Stimulated activated CD8-positive, alpha-beta memory T cell treated with anti-CD3 and anti-CD28 coated beads, Interleukin-15, amount 100 ng/mL, for 48 hours (primary cell): ENCODE measurements at regions not wholly inside any gene's neighbourhood (a gene's known extent, or its start where the extent isn't known, plus 50 kb on each side); places are given as distances from the start of the nearest gene placed in this dataset.
A peak's percentile ranks its signal among the peaks of the same experiment; 100 is the strongest.
"Not testable (repeated sequence)": the region's sequence is repeated elsewhere in the genome, so short reads cannot be mapped to it uniquely, and the experiment has no call there.

Experiments used
- DNase-seq, 2 donors: peaks; one replicate each; pipeline ENCODE4 v3.0.0-alpha.2; 2020; ENCODE audit warnings: low read depth in 2 of 2

DNA sequence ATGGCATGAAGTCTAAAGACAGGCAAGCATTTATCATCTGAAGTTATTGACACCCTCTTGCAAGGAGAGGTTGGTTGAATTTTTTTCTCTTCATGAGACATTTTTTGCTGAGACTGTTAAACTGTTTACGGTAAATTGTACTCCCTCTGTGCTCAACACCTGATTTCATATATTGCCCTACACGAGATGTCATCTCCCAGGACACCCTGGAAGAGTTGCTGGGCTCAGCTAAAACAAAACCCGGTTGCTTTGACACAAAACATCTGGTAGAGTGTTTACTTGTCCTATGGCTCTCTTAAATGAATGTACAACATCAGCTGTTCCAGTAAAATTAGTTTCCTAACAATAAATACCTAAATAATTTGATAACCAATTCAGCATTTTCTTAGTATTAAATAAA is 533.8 kb downstream of the SOCS6 start:
- no peak for DNase-seq

DNA sequence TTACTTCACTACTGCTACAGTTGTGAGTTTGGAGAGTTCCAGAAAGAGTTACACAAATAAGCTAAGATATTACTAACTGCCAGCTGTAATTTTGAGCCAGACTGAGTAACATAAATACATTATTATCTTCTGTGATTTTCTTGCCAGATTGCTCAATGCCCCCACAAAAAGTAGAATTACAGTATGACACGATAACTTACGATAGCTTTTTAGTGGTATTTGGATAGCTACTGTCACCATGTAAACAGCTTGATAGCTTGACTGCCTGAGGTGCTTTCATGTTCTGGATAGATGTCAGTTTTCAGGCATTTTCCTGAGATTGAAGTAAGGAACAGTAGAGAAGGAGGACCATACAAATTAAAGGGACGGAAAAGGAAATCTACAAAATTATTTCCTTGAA is 533.3 kb downstream of the SOCS6 start:
- DNase-seq: no peak

DNA sequence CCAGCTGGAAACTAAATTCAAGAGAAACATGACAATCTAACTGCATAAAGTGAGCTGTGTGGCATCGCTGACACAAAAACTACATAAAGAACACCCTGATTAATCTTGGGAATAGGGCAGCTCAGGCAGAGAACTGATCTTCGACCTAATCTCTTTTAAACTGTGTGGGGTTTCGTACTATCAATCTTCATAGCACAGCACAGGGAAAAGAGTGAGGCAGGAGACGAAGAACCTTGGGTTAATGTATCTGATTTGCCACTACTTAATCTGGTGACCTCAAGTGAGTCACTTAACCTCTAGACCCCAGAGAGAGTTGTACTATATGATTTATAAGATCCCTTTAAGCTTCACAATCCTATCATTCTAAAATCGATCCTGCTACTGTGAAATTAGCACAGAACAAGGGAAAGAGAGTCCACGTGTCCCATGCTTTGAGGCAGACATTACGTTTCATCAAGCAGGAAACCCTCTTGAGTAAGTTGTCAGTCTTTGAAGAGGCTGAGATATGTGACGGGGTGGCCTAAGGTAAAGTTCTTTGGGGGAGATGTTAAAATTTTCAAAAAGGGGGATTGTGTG is 519.7 kb downstream of the SOCS6 start:
- DNase-seq: no peak

DNA sequence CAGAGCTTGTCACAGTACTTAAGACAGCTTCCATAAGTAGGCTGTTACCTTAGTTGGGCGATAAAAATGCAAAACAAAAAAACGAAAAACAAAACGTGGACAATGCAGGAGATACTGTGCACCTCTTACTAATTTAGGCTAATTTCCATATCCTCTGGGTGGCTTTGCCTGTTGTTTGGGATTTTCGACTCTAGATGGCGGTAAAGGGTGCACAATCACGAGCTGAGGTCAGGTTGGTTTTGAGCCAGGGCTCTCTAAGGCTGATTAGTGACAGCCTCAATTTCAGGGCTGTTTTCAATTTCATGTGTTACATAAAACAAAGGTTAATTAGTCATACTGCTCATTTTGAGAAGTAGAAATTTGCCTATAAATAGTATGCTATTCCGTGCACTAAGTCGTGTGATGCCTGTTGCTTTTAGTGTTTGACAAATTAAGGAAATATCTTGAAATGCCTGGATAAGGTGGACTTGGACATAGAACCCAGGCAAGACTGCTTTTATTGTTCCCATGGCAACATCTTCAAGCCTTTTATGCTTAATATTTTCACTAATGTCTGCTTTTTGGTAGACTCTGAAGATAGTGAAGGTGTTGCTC is 493.1 kb downstream of the SOCS6 start:
- DNase-seq: peak; percentile 20 to 30

DNA sequence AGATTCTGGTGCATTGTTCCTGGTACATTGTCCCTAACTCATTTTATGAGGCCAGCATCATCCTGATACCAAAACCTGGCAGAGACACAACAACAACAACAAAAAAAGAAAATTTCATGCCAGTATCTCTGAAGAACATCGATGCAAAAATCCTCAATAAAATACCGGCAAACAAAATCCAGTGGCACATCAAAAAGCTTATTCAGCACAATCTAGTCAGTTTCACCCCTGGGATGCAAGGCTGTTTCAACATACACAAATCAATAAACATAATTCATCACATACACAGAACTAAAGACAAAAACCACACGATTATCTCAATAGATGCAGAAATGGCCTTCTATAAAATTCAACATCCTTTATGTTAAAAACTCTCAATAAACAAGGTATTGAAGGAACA is 477.4 kb downstream of the SOCS6 start:
- DNase-seq: not testable (repeated sequence)

DNA sequence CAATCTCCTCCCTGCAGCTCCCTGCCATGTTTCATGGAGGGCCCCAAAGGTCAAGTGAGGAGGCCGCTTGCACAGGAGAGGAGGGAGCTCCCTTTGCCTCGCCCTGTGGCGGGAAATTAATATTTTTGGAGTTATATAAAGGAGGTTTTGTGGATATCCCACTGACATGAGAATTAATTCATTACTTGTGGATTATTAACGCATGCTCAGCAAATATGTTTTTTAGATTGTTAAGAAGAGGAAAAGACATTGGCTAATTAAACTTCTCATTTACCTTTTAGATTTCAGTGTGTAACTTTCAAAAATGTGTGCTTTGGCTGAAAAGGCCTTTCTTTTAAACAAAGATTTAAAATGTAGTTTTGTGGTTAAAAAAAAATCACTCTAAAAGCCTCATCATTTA is 474.0 kb downstream of the SOCS6 start:
- no peak for DNase-seq

DNA sequence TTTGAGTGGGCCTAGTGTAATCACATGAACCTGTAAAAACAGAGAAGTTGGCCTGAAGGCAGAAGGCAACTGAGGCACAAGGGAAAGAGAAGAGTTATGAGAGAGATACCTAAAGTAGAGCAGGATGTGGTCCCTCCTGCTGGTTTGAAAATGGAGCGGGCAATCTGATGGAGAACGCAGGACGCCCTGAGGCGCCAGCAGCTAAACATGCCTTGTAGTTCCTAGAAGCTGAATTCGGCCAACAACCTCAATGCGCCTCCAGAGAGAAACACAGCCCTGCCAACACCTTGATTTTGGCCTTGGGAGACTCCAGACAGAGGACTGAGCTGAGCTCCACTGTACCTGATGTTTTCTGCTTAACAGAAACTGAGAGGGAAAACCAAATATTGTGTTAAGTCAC is 469.9 kb downstream of the SOCS6 start:
- no peak for DNase-seq

DNA sequence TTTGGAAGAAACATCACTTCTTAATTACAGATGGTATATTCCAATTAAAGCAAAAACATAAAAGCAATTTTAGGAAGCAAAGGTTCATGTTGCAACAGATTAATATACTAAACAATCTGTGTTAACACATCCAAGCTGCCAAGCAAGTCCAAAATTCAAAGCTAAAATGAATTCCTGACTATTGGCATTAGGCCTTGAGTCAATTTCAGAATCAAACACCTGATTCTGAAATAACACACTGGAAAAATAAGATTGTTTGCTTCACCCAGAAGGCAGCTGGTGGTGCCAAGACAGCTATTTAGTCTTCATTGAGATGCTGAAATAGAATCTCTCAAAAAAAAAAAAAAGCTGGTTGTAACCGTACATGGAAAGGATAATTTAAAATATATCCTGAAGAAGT is 465.6 kb downstream of the SOCS6 start:
- no peak for DNase-seq

DNA sequence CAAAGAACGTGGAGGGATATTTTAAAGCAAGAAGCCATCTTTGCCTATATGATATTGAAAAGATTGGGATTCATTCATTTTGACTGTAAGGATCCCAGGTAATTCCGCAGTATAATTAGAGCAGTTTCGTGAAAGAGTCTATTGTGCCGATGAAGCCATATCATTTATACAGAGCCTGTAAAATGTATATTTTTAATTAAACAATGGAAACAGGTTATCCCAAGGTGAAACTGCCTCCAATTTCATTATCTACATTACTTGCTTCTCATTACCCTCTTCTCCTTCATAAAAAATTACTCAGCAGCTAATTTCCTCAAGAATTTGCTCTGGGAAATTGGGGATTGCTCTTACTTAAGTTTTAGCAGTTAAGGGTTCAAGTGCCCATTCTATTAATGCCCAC is 444.1 kb downstream of the SOCS6 start:
- no peak for DNase-seq

DNA sequence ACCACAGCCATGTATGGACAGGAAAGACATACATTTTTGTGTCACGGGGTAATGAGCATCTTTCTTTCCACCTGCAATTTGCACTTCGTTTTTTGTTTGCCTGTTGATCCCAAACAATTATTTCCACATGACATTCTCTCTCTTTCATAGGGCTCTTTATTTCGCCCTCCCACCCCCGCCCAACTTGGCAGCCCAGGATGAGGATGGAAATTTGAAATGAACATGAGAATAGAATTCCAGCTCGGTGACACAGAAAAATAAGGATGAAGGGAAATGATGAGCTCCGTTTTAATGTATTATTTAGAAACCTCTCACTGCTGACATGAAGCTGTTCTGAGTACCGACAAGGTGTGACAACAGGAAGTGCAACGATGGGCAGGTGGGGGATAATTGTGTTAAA is 443.3 kb downstream of the SOCS6 start:
- no peak for DNase-seq

DNA sequence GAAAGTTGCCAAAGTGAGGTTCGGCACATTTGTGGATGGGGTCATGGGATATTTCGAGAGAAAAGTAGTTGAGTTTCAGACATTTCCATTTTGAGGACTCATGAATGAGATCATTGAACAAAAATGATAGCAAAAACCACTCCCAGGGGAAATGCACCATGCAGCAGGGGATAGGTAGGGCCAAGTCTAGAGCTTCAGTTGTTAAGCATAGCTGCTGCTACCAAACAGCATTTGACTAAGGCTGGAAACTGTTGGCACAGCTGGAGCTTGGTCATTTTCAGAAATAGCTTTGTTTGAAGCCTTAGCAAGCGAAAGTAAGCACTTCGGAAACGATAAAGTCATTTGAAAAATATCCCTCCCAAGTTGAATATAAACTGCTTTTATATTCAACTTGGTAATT is 431.8 kb downstream of the SOCS6 start:
- DNase-seq: no peak

DNA sequence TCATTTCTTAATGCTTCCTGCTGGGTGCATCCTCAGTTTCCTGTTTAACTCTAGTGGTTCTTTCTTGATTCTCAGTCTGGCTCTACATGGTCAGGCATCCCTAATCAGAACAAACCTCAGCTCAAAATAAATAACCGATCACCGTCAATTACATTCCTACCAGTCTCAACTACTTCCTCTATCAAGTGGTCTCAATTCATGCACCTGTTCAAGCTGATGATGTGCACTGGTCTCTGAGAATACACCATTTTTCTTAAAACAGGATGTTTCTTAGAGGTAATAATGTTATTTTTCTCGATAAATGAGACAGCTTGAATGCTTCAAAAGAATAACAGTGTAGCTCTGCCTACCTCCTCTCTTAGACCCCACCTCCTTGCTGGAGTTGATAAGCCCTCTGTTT is 420.9 kb downstream of the SOCS6 start:
- DNase-seq: no peak

DNA sequence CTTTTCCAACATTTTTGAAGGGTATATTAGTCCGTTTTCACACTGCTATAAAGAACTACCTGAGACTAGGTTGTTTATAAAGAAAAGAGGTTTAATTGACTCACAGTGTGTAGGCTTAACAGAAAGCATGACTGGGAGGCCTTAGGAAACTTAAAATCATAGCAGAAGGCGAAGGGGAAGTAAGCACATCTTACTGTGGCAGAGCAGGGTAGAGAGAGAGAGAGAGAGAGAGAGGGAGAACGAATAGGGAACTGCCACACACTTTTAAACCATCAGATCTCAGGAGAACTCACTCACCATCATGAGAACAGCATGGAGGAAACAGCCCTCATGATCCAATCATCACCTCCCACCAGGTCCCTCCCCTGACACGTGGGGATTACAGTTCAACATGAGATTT is 420.3 kb downstream of the SOCS6 start:
- DNase-seq: no peak

DNA sequence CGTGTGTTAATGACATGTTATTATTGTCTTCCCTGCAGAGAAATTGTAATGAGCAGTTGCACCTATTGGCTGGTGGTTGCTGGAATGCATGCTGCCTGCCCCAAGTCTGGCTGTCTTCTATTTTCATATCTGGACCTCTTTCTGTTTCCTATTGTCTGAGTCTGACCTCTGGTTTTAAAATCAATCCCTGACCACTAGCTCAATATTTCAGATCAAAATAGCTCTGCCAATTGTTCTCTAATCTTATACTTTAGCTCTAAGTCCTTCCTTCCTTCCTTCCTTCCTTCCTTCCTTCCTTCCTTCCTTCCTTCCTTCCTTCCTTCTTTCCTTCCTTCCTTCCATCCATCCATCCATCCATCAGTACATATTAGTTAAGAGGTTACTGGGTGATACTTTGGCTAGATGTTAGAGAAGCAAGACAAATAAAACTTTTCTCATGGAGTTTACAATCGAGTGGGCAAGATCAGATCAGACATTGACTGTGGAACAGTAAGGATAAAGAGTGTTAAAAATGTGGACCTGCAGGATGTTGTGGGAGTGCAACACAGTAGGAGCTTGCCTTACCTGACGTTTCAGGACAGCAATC is 417.1 kb downstream of the SOCS6 start:
- no peak for DNase-seq

DNA sequence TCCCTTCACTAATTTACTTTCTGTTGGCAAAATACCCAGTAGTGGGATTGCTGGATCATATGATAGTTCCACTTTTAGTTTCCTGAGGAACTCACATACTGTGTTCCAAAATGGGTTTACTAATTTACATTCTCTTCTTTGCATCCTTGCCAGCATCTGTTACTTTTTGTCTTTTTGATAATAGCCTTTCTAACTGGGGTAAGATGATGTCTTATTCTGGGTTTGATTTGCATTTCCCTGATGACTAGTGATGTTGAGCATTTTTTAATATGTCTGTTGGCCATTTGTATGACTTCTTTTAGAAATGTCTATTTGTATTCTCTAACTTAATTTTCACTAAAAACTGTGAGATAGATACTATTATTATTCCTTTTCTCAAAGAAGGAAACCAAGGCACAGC is 411.7 kb downstream of the SOCS6 start:
- DNase-seq: no peak

DNA sequence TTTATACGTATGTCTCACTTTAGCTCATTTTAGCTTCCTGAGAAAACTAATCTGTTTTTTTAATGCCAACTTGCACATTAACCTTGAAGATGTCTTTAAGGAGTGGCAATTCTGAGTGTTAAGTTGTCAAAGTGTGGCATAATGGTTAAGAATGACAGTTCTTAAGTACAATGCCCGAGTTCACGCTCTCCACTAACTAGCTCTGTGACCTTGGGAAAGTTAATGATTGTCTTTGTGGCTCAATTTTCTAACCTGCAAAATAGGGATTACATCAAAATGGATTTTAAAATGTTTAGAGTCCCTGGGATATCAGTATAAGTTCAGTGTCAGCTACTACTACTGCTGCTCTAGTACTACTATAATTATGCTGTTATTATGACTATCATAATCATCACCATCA is 409.7 kb downstream of the SOCS6 start:
- DNase-seq: no peak

DNA sequence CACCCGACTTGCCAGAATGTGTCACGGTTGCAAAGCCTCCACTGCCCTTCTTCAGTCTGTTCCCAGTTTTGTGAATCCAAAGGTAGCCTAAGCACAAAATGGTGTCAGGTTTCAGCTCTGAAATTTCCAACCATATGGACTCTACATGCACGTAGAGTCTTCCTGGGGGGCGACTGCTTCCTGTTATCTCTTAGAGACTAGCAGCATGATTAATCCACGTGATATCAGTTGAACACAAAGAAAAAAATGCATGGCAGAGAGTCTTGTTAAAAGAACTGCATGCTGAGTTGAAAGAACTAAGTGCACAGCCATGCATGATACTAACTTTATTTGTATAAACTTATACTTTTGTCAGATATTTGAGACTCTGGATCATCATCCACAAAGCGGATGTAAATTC is 404.4 kb downstream of the SOCS6 start:
- DNase-seq: no peak

DNA sequence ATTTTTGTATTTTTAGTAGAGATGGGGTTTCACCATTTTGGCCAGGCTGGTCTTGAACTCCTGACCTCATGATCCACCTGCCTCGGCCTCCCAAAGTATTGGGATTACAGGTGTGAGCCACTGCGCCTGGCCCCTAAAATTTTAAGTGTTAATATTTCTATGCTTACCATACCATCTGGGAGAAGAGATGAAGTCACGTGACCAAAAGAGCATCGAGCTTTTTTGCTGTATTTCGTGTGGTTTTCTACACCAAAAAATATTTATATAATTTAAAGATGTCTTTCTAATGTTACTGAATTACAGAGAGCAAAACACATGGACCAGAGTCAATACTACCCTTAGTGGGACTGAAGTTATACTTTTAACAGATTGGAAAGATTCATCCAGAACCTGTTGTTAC is 400.9 kb downstream of the SOCS6 start:
- DNase-seq: not testable (repeated sequence)

DNA sequence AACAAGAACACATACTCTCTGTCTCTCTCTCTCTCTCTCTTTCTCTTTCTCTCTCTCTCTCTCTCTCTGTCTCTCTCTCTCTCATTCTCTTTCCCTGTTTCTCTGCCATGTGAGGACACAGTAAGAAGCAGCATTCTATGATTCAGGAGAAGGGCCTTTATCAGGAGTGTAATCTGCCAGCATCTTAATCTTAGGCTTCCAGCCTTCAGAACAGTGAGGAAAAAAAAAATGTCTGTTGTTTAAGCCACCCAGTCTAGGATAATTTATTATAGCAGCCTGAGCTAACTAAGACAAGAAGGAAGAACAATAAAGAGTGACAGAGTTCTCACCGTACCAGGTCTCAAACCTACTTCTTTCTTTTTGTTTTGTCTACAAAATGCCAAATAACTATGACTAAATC is 399.4 kb downstream of the SOCS6 start:
- DNase-seq: no peak

DNA sequence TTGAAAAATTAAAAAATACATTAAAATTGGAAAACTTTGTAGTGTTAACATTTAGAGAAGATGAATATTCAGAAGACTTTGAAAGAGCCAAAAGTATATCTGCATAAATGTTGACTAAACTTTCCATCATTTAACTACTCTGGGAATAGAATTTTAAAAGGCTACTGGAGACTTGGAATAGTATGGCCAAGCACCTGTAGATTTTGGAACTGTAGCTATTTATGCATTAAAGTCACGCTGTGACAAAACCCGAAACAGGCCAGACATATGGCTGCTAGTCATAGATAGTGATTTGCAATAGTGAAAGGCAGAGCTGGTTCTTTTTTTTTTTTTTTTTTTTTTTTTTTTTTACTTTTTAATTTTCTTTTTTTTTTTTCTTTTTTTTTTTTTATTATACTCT is 396.0 kb downstream of the SOCS6 start:
- DNase-seq: no peak

DNA sequence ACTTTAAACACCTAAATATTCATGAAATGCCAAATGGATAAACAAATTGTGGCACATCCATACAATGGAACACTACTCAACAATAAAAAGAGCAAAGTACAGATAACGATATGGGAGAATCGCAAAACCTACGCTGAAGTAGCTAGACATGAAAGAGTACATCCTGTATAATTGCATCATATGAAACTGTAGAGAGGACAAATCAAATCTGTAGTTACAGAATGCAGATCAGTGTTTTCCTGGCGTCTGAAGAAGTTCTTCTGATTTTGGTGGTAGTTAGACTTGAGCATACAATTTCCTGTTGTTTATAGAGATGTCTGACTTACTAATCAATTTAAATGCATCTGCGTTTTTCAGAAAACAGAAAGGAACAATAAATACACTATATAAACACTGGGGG is 394.4 kb downstream of the SOCS6 start:
- DNase-seq: no peak

DNA sequence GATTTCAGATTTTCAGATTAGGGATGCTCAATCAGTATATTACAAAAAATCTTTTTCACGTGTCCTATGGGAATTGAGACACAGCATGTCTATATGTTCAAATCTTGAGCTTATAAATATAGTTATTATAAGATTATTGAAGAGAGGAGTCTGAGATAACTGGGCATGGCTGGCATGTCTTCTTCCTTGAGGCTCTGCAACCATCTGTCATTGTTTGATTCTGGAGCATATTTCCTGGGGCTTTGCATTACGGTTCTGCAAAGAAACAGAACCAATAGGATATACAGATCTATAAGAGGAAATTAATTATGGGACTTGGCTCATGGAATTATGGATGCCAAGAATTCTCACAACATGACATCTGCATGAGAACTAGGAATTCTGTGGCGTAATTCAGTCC is 386.1 kb downstream of the SOCS6 start:
- DNase-seq: no peak

DNA sequence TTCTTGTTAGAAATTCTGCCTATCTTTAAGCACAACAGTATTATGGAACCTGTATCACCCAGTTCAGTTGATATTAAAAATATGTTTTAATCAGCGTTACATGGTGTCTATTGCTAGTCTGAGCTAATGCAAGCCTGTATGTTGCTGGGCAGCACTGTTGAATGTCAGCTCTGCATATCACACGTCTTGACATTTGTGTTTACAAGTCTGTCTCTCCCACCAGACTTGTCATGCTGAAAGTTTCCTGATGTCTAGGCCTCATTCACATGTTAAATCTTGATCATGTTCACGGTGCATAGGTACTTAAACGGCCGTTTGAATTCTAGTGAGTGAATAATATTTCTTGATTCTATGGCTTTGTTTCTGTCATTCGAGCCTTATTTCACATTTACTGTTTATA is 385.0 kb downstream of the SOCS6 start:
- no peak for DNase-seq

DNA sequence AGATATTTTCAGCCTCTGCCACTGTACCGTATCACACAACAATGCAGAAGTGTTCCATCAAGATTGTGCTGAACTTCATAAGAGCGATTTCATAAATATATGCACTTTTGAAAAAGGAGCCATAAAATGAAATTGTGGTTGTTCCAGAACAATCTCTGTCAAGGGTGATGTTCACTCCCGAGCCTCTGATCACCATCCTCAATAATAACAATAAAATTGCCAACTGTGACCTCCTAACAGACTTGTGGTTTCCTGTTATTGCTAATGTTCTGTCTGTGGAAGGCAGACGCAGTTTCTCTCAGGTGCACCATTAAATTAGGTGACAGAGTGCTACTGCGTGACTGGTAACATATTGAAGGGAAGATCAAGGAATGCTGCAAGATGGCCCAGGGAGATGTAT is 383.7 kb downstream of the SOCS6 start:
- DNase-seq: no peak
